H1 (cell line): ENCODE measurements at regions not wholly inside any gene's neighbourhood (a gene's known extent, or its start where the extent isn't known, plus 50 kb on each side); places are given as distances from the start of the nearest gene placed in this dataset.

Experiments
- CTCF ChIA-PET: fragments of 300-600 bp; sonication (Branson Sonifier 250); formaldehyde crosslinking; loops from one replicate; lab custom pipeline; 2021; ENCODE audit not compliant: partially characterized antibody; lab: Charles Lee
- POLR2A ChIA-PET: fragments of 300-600 bp; sonication (Branson Sonifier 250); formaldehyde crosslinking; loops from one replicate; lab custom pipeline; 2021; ENCODE audit warnings: inconsistent platforms; ENCODE audit not compliant: partially characterized antibody; lab: Charles Lee
- DNase-seq, 2 experiments: peaks; one replicate each; pipeline versions ENCODE4 v3.0.0 to v3.0.0-alpha.2; 2010 to 2022; ENCODE audit warnings: low spot score in 2 of 2, low read depth in 1 of 2, mixed read lengths in 1 of 2
- FAIRE-seq: peaks from 2 replicates; lab custom pipeline; 2011; peaks lifted over from hg19 to GRCh38; lab: Jason Lieb, UNC
- H2AFZ ChIP-seq: 2 replicates; pipeline ENCODE4 v1.8.1; 2012; ENCODE audit warnings: low read length, inconsistent platforms
- H2AK5ac ChIP-seq: 2 replicates; pipeline ENCODE4 v1.6.1; 2013; ENCODE audit warnings: low read depth, low read length
- H2BK120ac ChIP-seq: replicated peaks from 2 replicates; pipeline ENCODE3; 2013; ENCODE audit warnings: low read depth, low read length, inconsistent platforms
- H2BK12ac ChIP-seq: 2 replicates; pipeline ENCODE4 v1.6.1; 2013; ENCODE audit warnings: low read depth, low read length
- H2BK15ac ChIP-seq: 2 replicates; pipeline ENCODE4 v1.6.1; 2013; ENCODE audit warnings: low read length
- H2BK20ac ChIP-seq: 2 replicates; pipeline ENCODE4 v1.6.1; 2013; ENCODE audit warnings: low read length
- H2BK5ac ChIP-seq: 2 replicates; pipeline ENCODE4 v1.6.1; 2013; ENCODE audit warnings: low read depth, low read length
- H3K14ac ChIP-seq: 2 replicates; pipeline ENCODE4 v1.6.1; 2013; ENCODE audit warnings: inconsistent platforms; ENCODE audit not compliant: insufficient read length
- H3K18ac ChIP-seq: 2 replicates; pipeline ENCODE4 v1.6.1; 2013; ENCODE audit warnings: low read length; ENCODE audit errors: extremely low read depth
- H3K23ac ChIP-seq: 2 replicates; pipeline ENCODE4 v1.6.1; 2013; ENCODE audit warnings: inconsistent platforms; ENCODE audit not compliant: insufficient read length
- H3K23me2 ChIP-seq: 2 replicates; pipeline ENCODE4 v1.6.1; 2013; ENCODE audit warnings: low read depth, low read length
- H3K27ac ChIP-seq: 2 replicates; pipeline ENCODE4 v1.6.1; 2011; ENCODE audit warnings: low read depth, low read length, inconsistent platforms
- H3K27me3 ChIP-seq, 4 experiments: replicated peaks in 1 of 4; 1 replicate in 1 of 4; 2 replicates in 3 of 4; pipeline versions ENCODE4 v1.6.1 to v1.8.1; 2011 to 2013; ENCODE audit warnings: low read length in 3 of 4, mild to moderate bottlenecking in 3 of 4, inconsistent platforms in 2 of 4, mixed read lengths in 2 of 4, moderate library complexity in 1 of 4; ENCODE audit not compliant: control insufficient read depth in 3 of 4, insufficient read depth in 3 of 4; ENCODE audit errors: extremely low read depth in 1 of 4
- H3K36me3 ChIP-seq, 4 experiments: 2 replicates each; pipeline versions ENCODE4 v1.6.1 to v1.8.1; 2011 to 2013; ENCODE audit warnings: mild to moderate bottlenecking in 4 of 4, low read length in 3 of 4, moderate library complexity in 2 of 4, control low read depth in 1 of 4, inconsistent platforms in 1 of 4; ENCODE audit not compliant: insufficient read depth in 4 of 4, control insufficient read depth in 2 of 4
- H3K4ac ChIP-seq: replicated peaks from 2 replicates; pipeline ENCODE3; 2013; ENCODE audit warnings: low read length, low read depth, mixed read lengths, inconsistent platforms; ENCODE audit not compliant: insufficient read length
- H3K4me1 ChIP-seq, 4 experiments: replicated peaks in 1 of 4; 1 replicate in 1 of 4; 2 replicates in 3 of 4; pipeline versions ENCODE4 v1.6.1 to v1.8.1; 2011 to 2013; ENCODE audit warnings: low read length in 3 of 4, inconsistent platforms in 2 of 4, mixed read lengths in 1 of 4; ENCODE audit not compliant: insufficient read depth in 4 of 4, control insufficient read depth in 3 of 4
- H3K4me2 ChIP-seq, 2 experiments: 2 replicates each; pipeline versions ENCODE4 v1.6.1 to v1.8.1; 2011 to 2013; ENCODE audit warnings: low read depth in 2 of 2, low read length in 2 of 2, control low read depth in 1 of 2, inconsistent platforms in 1 of 2, mild to moderate bottlenecking in 1 of 2; ENCODE audit not compliant: insufficient read depth in 1 of 2
- H3K4me3 ChIP-seq, 4 experiments: fragments of 200-600, 300-600 bp in 1 of 4; sonication (generic), shearing (Covaris generic), sonication (Bioruptor Twin) in 1 of 4; 2 replicates each; pipeline versions ENCODE4 v1.5.1 to v1.8.1; 2011 to 2016; ENCODE audit warnings: low read length in 4 of 4, low read depth in 3 of 4, control low read depth in 2 of 4, inconsistent platforms in 2 of 4, mild to moderate bottlenecking in 2 of 4, mixed read lengths in 1 of 4, moderate library complexity in 1 of 4; ENCODE audit not compliant: insufficient read depth in 2 of 4; ENCODE audit errors: extremely low read depth in 1 of 4
- H3K56ac ChIP-seq: replicated peaks from 2 replicates; pipeline ENCODE3; 2013; ENCODE audit warnings: low read depth, mild to moderate bottlenecking, mixed read lengths, low read length, inconsistent platforms; ENCODE audit not compliant: insufficient read length
- H3K79me1 ChIP-seq: 2 replicates; pipeline ENCODE4 v1.6.1; 2013; ENCODE audit warnings: low read depth, low read length, control low read depth
- H3K79me2 ChIP-seq, 2 experiments: 2 replicates each; pipeline versions ENCODE4 v1.6.1 to v1.8.1; 2012 to 2013; ENCODE audit warnings: low read length in 2 of 2, mild to moderate bottlenecking in 2 of 2, inconsistent platforms in 1 of 2; ENCODE audit not compliant: insufficient read depth in 2 of 2, control insufficient read depth in 1 of 2
- H3K9ac ChIP-seq, 4 experiments: replicated peaks in 1 of 4; 1 replicate in 1 of 4; 2 replicates in 3 of 4; pipeline versions ENCODE4 v1.6.1 to v1.8.1; 2011 to 2013; ENCODE audit warnings: low read depth in 3 of 4, low read length in 3 of 4, control low read depth in 2 of 4, mild to moderate bottlenecking in 2 of 4, moderate library complexity in 2 of 4, inconsistent platforms in 1 of 4; ENCODE audit errors: extremely low read depth in 1 of 4
- H3K9me3 ChIP-seq, 2 experiments: 2 replicates each; pipeline versions ENCODE4 v1.6.1 to v1.8.1; 2012 to 2013; ENCODE audit warnings: mild to moderate bottlenecking in 2 of 2, moderate library complexity in 2 of 2, control low read depth in 1 of 2, inconsistent platforms in 1 of 2, low read depth in 1 of 2, low read length in 1 of 2, mixed read lengths in 1 of 2; ENCODE audit not compliant: insufficient read depth in 2 of 2
- H4K20me1 ChIP-seq, 2 experiments: replicated peaks in 1 of 2; 2 replicates each; pipeline versions ENCODE3 to v1.8.1; 2011 to 2013; ENCODE audit warnings: inconsistent platforms in 2 of 2, low read length in 2 of 2, mild to moderate bottlenecking in 1 of 2; ENCODE audit not compliant: insufficient read depth in 2 of 2, control insufficient read depth in 1 of 2
- H4K5ac ChIP-seq: 2 replicates; pipeline ENCODE4 v1.6.1; 2013; ENCODE audit warnings: low read length, low read depth, mixed read lengths, inconsistent platforms; ENCODE audit not compliant: insufficient read length
- H4K8ac ChIP-seq: 2 replicates; pipeline ENCODE4 v1.8.0; 2013; ENCODE audit warnings: mild to moderate bottlenecking, moderate library complexity, low read length, inconsistent platforms; ENCODE audit not compliant: insufficient read depth; ENCODE audit errors: extremely low read depth
- H4K91ac ChIP-seq: replicated peaks from 2 replicates; pipeline ENCODE3; 2013; ENCODE audit warnings: low read length, mixed read lengths, inconsistent platforms; ENCODE audit not compliant: insufficient read length
- ASH2L ChIP-seq: fragments of 200-600, 300-600 bp; sonication (generic); IDR thresholded peaks from one replicate; pipeline ENCODE4 v1.7.1; 2017; ENCODE audit warnings: low read length
- CTBP2 ChIP-seq: IDR thresholded peaks from 2 replicates; pipeline ENCODE4 v1.7.0; 2011; ENCODE audit warnings: borderline replicate concordance, mild to moderate bottlenecking, moderate library complexity, mixed read lengths, low read length; ENCODE audit not compliant: insufficient read depth, insufficient read length
- KDM1A ChIP-seq: fragments of 200-600, 300-600 bp; sonication (generic); IDR thresholded peaks from 2 replicates; pipeline ENCODE4 v1.7.1; 2016; ENCODE audit warnings: mild to moderate bottlenecking, low read length, borderline replicate concordance
- MAFK ChIP-seq: IDR thresholded peaks from 2 replicates; pipeline ENCODE4 v1.6.1; 2012; ENCODE audit warnings: low read depth, mild to moderate bottlenecking, improper control_type of control experiment, low read length
- RAD21 ChIP-seq, 2 experiments: IDR thresholded peaks in 1 of 2; conservative IDR thresholded peaks in 1 of 2; 2 replicates each; pipeline ENCODE4 v1.6.1; 2011; ENCODE audit warnings: low read depth in 2 of 2, low read length in 2 of 2, improper control_type of control experiment in 1 of 2, inconsistent platforms in 1 of 2, mild to moderate bottlenecking in 1 of 2, moderate library complexity in 1 of 2
- RNF2 ChIP-seq: fragments of 200-900, 300-1000 bp; sonication (generic); IDR thresholded peaks from 2 replicates; pipeline ENCODE4 v1.7.1; 2016; ENCODE audit warnings: borderline replicate concordance, low read depth, mild to moderate bottlenecking, antibody characterized with exemption, low read length; ENCODE audit not compliant: poor library complexity, severe bottlenecking; ENCODE audit errors: missing control alignments
- WGBS, 2 experiments: shearing (Covaris generic) in 1 of 2; methylation state at CpG; one replicate each; pipeline versions ENCODE4 v1.1.6 to v1.1.7; 2013 to 2015; ENCODE audit warnings: low lambda C conversion rate in 2 of 2, mixed read lengths in 2 of 2, inconsistent platforms in 1 of 2, low coverage in 1 of 2, missing lambda C conversion rate in 1 of 2; ENCODE audit not compliant: insufficient replicate concordance in 2 of 2, insufficient coverage in 1 of 2, insufficient read length in 1 of 2; ENCODE audit errors: extremely low coverage in 1 of 2, missing lambda C conversion rate in 1 of 2; 5-methylcytosine and 5-hydroxymethylcytosine counted together

- no peak overlapping the region for H3K9ac ChIP-seq
- peaks cover 48 to 97% of the 10 kb centered on the region in 2 experiments for H3K9me3 ChIP-seq
- H2BK12ac ChIP-seq = no peak overlapping the region
- H3K56ac ChIP-seq = no peak overlapping the region
- H4K20me1 ChIP-seq = no peaks in the 10 kb centered on the region
- no peak overlapping the region for H3K4me2 ChIP-seq
- no peak overlapping the region for H3K27ac ChIP-seq
- no peak overlapping the region for H2AK5ac ChIP-seq
- POLR2A ChIA-PET = no interaction called here
- H2BK20ac ChIP-seq = no peak overlapping the region
- no peak overlapping the region for H3K4ac ChIP-seq
- no peak overlapping the region for H4K91ac ChIP-seq
- no peak overlapping the region for H3K4me3 ChIP-seq
- H2AFZ ChIP-seq = no peak overlapping the region
- CTCF ChIA-PET = no interaction called here
- DNase-seq = no peak
- FAIRE-seq = no peak
- no peak overlapping the region for H3K23ac ChIP-seq
- TF ChIP-seq RAD21 (IDR thresholded peaks at IDR 0.05 in 1 of 2, conservative IDR thresholded peaks at IDR 0.05 in 1 of 2; ENCODE audit: low read depth in 2 of 2, low read length in 2 of 2) (no peak), ASH2L (no peak), CTBP2 (no peak), RNF2 (no peak), MAFK (no peak), KDM1A (no peak)
- H2BK5ac ChIP-seq = no peak overlapping the region
- no peaks in the 10 kb centered on the region for H3K23me2 ChIP-seq
- H3K14ac ChIP-seq = no peak overlapping the region
- 64% methylated on average over 2 of the region's 2 CpGs; no CpG with 5 or more reads in 1 of the 2 experiments for WGBS, 2 experiments
- H3K4me1 ChIP-seq = no peaks in the 10 kb centered on the region
- H3K18ac ChIP-seq = no peak overlapping the region
- H3K79me2 ChIP-seq = no peaks in the 10 kb centered on the region
- no peak overlapping the region for H4K8ac ChIP-seq
- H4K5ac ChIP-seq = no peak overlapping the region
- no peak overlapping the region for H2BK120ac ChIP-seq
- H3K36me3 ChIP-seq = no peaks in the 10 kb centered on the region
- no peaks in the 10 kb centered on the region for H3K27me3 ChIP-seq
- no peaks in the 10 kb centered on the region for H3K79me1 ChIP-seq
- no peak overlapping the region for H2BK15ac ChIP-seq
Measured at GRCh38 chr18:14940735-14941134, 192.8 kb downstream of the ANKRD30B start.
